Mesendoderm (in vitro differentiated cells): ENCODE measurements at regions not wholly inside any gene's neighbourhood (a gene's known extent, or its start where the extent isn't known, plus 50 kb on each side); places are given as distances from the start of the nearest gene placed in this dataset.

Experiments used
- DNase-seq: peaks from one replicate; pipeline ENCODE4 v3.0.0; 2013
- H2AK5ac ChIP-seq: 2 replicates; pipeline ENCODE4 v1.6.1; 2013; ENCODE audit warnings: low read length, inconsistent platforms
- H2BK120ac ChIP-seq: 2 replicates; pipeline ENCODE4 v1.6.1; 2013; ENCODE audit warnings: low read depth, mild to moderate bottlenecking, low read length, moderate library complexity, mixed read lengths
- H2BK15ac ChIP-seq: replicated peaks from 2 replicates; pipeline ENCODE4 v1.6.1; 2013; ENCODE audit warnings: low read depth, mild to moderate bottlenecking, moderate library complexity
- H2BK5ac ChIP-seq: 2 replicates; pipeline ENCODE4 v1.6.1; 2013; ENCODE audit warnings: low read length, inconsistent platforms
- H3K18ac ChIP-seq: 2 replicates; pipeline ENCODE4 v1.6.1; 2013; ENCODE audit warnings: mild to moderate bottlenecking, low read length, mixed read lengths
- H3K23ac ChIP-seq: one replicate; pipeline ENCODE4 v1.6.1; 2013; ENCODE audit warnings: low read length
- H3K27ac ChIP-seq: 2 replicates; pipeline ENCODE4 v1.5.1; 2013; ENCODE audit warnings: low read depth, mild to moderate bottlenecking, inconsistent platforms, low read length, moderate library complexity
- H3K27me3 ChIP-seq: 2 replicates; pipeline ENCODE4 v1.6.1; 2013; ENCODE audit warnings: low read length, control low read depth, mild to moderate bottlenecking, inconsistent platforms; ENCODE audit not compliant: insufficient read depth, poor library complexity
- H3K36me3 ChIP-seq: 2 replicates; pipeline ENCODE4 v1.6.1; 2013; ENCODE audit warnings: low read length, inconsistent platforms; ENCODE audit not compliant: control insufficient read depth, insufficient read depth
- H3K4ac ChIP-seq: one replicate; pipeline ENCODE4 v1.6.1; 2013; ENCODE audit warnings: low read depth, mild to moderate bottlenecking, low read length, moderate library complexity
- H3K4me1 ChIP-seq: 2 replicates; pipeline ENCODE4 v1.6.1; 2013; ENCODE audit warnings: low read depth, low read length, inconsistent platforms; ENCODE audit not compliant: control insufficient read depth
- H3K4me2 ChIP-seq: 2 replicates; pipeline ENCODE4 v1.6.1; 2013; ENCODE audit warnings: low read length
- H3K4me3 ChIP-seq: 2 replicates; pipeline ENCODE4 v1.5.1; 2013; ENCODE audit warnings: mild to moderate bottlenecking, low read length
- H3K56ac ChIP-seq: one replicate; pipeline ENCODE4 v1.6.1; 2013; ENCODE audit warnings: low read length
- H3K79me1 ChIP-seq: 2 replicates; pipeline ENCODE4 v1.6.1; 2013; ENCODE audit warnings: low read length, inconsistent platforms
- H3K79me2 ChIP-seq: 2 replicates; pipeline ENCODE4 v1.6.1; 2013; ENCODE audit warnings: mild to moderate bottlenecking, low read length; ENCODE audit not compliant: control insufficient read depth, insufficient read depth
- H3K9ac ChIP-seq: 2 replicates; pipeline ENCODE4 v1.6.1; 2013; ENCODE audit warnings: low read length, inconsistent platforms
- H4K5ac ChIP-seq: one replicate; pipeline ENCODE4 v1.6.1; 2013; ENCODE audit warnings: low read length
- H4K8ac ChIP-seq: one replicate; pipeline ENCODE4 v1.6.1; 2013; ENCODE audit warnings: low read depth, mild to moderate bottlenecking, control low read depth, low read length, moderate library complexity
- WGBS: extraction: QIAGEN DNeasy Blood & Tissue Kit; methylation state at CpG from one replicate; pipeline ENCODE4 v1.1.7; 2013; ENCODE audit warnings: low lambda C conversion rate, missing lambda C conversion rate; ENCODE audit not compliant: insufficient coverage; ENCODE audit errors: extremely low coverage; 5-methylcytosine and 5-hydroxymethylcytosine counted together

DNA sequence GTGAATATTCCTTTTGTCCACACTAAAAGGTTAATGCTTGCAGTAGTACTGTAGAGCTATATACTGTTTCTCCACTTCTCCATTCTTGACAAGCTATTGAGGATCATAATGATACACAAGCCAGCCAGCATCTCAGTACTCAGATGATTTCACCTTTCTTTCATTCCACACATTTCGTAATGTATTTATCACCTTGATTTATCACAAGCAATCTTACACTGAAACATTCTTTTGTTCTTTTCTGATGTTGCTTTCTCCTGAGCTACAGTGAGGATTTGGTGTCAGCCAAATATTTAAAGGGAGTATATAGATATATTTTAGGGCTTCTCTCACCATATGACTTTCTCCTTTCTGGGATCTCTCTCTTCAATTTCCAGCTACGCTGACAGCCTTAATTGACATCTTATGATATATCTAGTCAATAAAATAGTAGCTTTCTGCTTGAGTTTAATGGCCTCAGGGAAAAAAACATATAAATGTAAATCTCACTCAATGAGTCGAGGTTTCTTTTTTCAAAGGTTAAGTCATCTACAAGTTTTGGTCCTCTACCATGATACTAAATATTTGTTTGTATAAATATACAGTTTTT, 1327.0 kb downstream of the NSUN3 start:
- H3K23ac ChIP-seq, result no peak overlapping the region
- no peak overlapping the region for H2BK15ac ChIP-seq
- H2BK5ac ChIP-seq, result no peak overlapping the region
- H4K8ac ChIP-seq, result no peak overlapping the region
- no peaks in the 10 kb centered on the region for H3K27me3 ChIP-seq
- no peak overlapping the region for H2AK5ac ChIP-seq
- peak; percentile 5 for DNase-seq
- WGBS, result no CpG with 5 or more reads among the region's 3 CpGs
- no peak overlapping the region for H3K9ac ChIP-seq
- no peak overlapping the region for H4K5ac ChIP-seq
- H2BK120ac ChIP-seq, result no peak overlapping the region
- no peaks in the 10 kb centered on the region for H3K36me3 ChIP-seq
- H3K4me3 ChIP-seq, result no peak overlapping the region
- no peak overlapping the region for H3K27ac ChIP-seq
- no peaks in the 10 kb centered on the region for H3K4me1 ChIP-seq
- no peaks in the 10 kb centered on the region for H3K79me1 ChIP-seq
- no peak overlapping the region for H3K4ac ChIP-seq
- no peak overlapping the region for H3K56ac ChIP-seq
- H3K79me2 ChIP-seq, result no peaks in the 10 kb centered on the region
- no peak overlapping the region for H3K18ac ChIP-seq
- H3K4me2 ChIP-seq, result no peak overlapping the region

- Histone ChIP-seq H3K4me1 (no peaks in the 10 kb centered on the region), H3K18ac (no peak overlapping the region), H3K4ac (no peak overlapping the region), H3K56ac (no peak overlapping the region), H3K23ac (no peak overlapping the region), H3K79me1 (no peaks in the 10 kb centered on the region), H4K5ac (no peak overlapping the region), H3K79me2 (no peaks in the 10 kb centered on the region), H2AK5ac (no peak overlapping the region), H2BK120ac (no peak overlapping the region), H3K4me2 (no peak overlapping the region), H4K8ac (no peak overlapping the region), H3K36me3 (no peaks in the 10 kb centered on the region), H2BK15ac (no peak overlapping the region), H3K27ac (no peak overlapping the region), H3K4me3 (no peak overlapping the region), H3K9ac (no peak overlapping the region), H2BK5ac (no peak overlapping the region), H3K27me3 (no peaks in the 10 kb centered on the region)
- WGBS, result no CpG with 5 or more reads among the region's 2 CpGs
- no peak for DNase-seq
Measured at GRCh38 chr3:95394286-95394685, 1331.4 kb downstream of the NSUN3 start.

DNA sequence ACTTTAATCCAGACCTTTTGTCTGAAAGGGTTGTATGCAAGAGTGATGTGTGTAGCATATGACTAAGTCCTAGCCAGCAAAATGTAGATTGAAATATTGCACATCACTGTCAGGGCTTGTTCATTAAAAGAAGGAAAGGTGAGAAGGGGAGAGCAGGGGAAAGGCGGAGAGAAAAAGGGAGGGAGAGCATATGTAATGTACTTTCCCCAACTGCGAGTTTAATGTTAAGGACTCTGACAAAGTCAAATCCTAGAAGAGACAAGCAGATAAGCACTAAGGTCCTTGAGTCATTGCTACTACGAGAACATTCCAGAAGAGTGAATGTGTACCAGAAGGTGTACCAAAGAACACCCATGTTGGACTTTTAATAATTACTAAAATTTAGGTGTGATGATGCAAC, 1336.7 kb downstream of the NSUN3 start:
- no peak overlapping the region for H4K8ac ChIP-seq
- H3K79me2 ChIP-seq, result no peaks in the 10 kb centered on the region
- no peak overlapping the region for H3K23ac ChIP-seq
- H3K27ac ChIP-seq, result no peak overlapping the region
- no peak for DNase-seq
- no peak overlapping the region for H2BK5ac ChIP-seq
- H3K27me3 ChIP-seq, result no peaks in the 10 kb centered on the region
- no peak overlapping the region for H4K5ac ChIP-seq
- H2BK15ac ChIP-seq, result no peak overlapping the region
- H3K4ac ChIP-seq, result no peak overlapping the region
- H3K56ac ChIP-seq, result no peak overlapping the region
- H3K4me2 ChIP-seq, result no peak overlapping the region
- H3K9ac ChIP-seq, result no peak overlapping the region
- no peaks in the 10 kb centered on the region for H3K36me3 ChIP-seq
- H2AK5ac ChIP-seq, result no peak overlapping the region
- H3K18ac ChIP-seq, result no peak overlapping the region
- no CpG with 5 or more reads among the region's 3 CpGs for WGBS
- no peak overlapping the region for H3K4me3 ChIP-seq
- H3K4me1 ChIP-seq, result no peaks in the 10 kb centered on the region
- H2BK120ac ChIP-seq, result no peak overlapping the region
- no peaks in the 10 kb centered on the region for H3K79me1 ChIP-seq

DNA sequence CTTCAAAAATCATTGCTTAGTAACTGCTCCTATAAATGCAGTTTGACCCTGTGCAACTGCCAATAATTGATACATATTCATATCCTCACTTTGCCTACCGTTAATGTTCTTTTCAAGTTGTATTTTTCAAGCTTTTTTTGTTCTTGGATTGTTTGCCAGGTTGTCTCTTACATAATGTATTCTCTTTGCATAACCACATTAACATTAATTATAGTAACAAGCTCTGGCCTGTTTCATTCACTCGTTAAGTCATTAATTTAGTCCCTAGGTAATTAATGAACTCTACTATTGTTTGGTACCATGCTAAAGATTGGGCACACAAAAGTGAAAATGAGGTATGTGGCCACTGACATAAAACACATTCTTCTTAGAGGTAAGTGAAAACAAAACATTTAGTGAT, 1338.8 kb downstream of the NSUN3 start:
- no CpG with 5 or more reads among the region's 2 CpGs for WGBS
- Histone ChIP-seq H3K79me2 (no peaks in the 10 kb centered on the region), H3K4me3 (no peak overlapping the region), H3K4ac (no peak overlapping the region), H3K36me3 (no peaks in the 10 kb centered on the region), H2BK120ac (no peak overlapping the region), H3K18ac (no peak overlapping the region), H3K9ac (no peak overlapping the region), H3K56ac (no peak overlapping the region), H3K4me2 (no peak overlapping the region), H4K8ac (no peak overlapping the region), H4K5ac (no peak overlapping the region), H2BK15ac (no peak overlapping the region), H2BK5ac (no peak overlapping the region), H3K23ac (no peak overlapping the region), H3K27ac (no peak overlapping the region), H2AK5ac (no peak overlapping the region), H3K4me1 (no peaks in the 10 kb centered on the region), H3K79me1 (no peaks in the 10 kb centered on the region), H3K27me3 (no peaks in the 10 kb centered on the region)
- DNase-seq, result no peak

DNA sequence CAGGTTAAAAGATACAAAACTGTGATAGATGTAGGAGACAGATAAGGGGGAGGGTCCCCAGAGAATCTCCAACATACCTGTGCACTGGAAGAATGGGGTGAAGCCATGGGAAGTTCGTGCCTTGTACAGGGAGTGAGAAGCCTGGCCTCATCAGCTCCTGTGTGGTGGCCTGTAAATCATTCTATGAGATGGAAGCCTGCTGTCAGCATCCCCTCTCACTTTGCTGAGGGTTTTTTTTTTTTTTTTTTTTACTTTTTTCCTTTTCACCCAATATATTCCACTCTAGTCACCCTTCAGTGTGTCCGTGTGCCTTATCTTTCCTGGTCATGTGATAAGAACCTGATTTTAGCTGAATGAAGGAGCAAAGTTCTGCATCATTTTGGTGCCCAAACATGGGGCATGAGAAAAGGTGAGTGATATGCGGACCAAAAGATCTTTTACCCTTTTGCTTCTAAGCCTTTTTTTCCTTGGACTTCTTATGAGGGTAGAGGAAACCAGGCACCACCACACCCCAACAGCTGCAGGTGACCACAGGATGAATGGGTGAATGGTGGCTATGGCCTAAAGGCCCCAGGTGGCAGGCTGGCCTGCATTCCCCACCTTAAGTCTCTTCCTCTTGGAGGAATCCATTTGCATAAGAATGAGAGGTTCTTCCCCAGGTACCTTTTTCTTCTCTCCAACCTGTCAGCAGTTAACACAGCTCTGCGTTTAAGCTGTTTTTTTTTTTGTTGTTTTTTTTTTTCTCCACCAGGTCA, 1345.0 kb downstream of the NSUN3 start:
- H2BK120ac ChIP-seq, result no peak overlapping the region
- no peak overlapping the region for H2AK5ac ChIP-seq
- H2BK15ac ChIP-seq, result no peak overlapping the region
- no peak overlapping the region for H3K18ac ChIP-seq
- H4K8ac ChIP-seq, result no peak overlapping the region
- H3K27ac ChIP-seq, result no peak overlapping the region
- WGBS, result no CpG with 5 or more reads among the region's 4 CpGs
- H3K9ac ChIP-seq, result no peak overlapping the region
- H3K23ac ChIP-seq, result no peak overlapping the region
- peak; percentile 57 for DNase-seq
- no peaks in the 10 kb centered on the region for H3K36me3 ChIP-seq
- H3K27me3 ChIP-seq, result no peaks in the 10 kb centered on the region
- no peaks in the 10 kb centered on the region for H3K79me2 ChIP-seq
- H3K56ac ChIP-seq, result no peak overlapping the region
- no peaks in the 10 kb centered on the region for H3K4me1 ChIP-seq
- no peak overlapping the region for H3K4me3 ChIP-seq
- no peak overlapping the region for H4K5ac ChIP-seq
- H2BK5ac ChIP-seq, result no peak overlapping the region
- no peak overlapping the region for H3K4me2 ChIP-seq
- no peaks in the 10 kb centered on the region for H3K79me1 ChIP-seq
- peak overlapping the region; percentile 55 for H3K4ac ChIP-seq

GRCh38 chr3:95408464-95408862, 1345.6 kb downstream of the NSUN3 start:
- H3K27me3 ChIP-seq, result no peaks in the 10 kb centered on the region
- no peaks in the 10 kb centered on the region for H3K4me1 ChIP-seq
- H2BK15ac ChIP-seq, result no peak overlapping the region

More at GRCh38 chr3:95408464-95408862, 1345.6 kb downstream of the NSUN3 start:
- Histone ChIP-seq H3K36me3 (no peaks in the 10 kb centered on the region), H3K56ac (no peak overlapping the region), H3K27ac (no peak overlapping the region), H2AK5ac (no peak overlapping the region), H3K9ac (no peak overlapping the region), H3K79me1 (no peaks in the 10 kb centered on the region), H3K79me2 (no peaks in the 10 kb centered on the region), H3K23ac (no peak overlapping the region), H3K4ac (no peak overlapping the region), H2BK5ac (no peak overlapping the region), H4K8ac (no peak overlapping the region), H2BK120ac (no peak overlapping the region), H3K4me2 (no peak overlapping the region), H3K4me3 (no peak overlapping the region), H3K18ac (no peak overlapping the region), H4K5ac (no peak overlapping the region)
- no CpG with 5 or more reads among the region's 3 CpGs for WGBS
- peak; percentile 31 for DNase-seq
